H1 (cell line): ENCODE measurements at regions not wholly inside any gene's neighbourhood (a gene's known extent, or its start where the extent isn't known, plus 50 kb on each side); places are given as distances from the start of the nearest gene placed in this dataset.

Source experiments
- CTCF ChIA-PET: fragments of 300-600 bp; sonication (Branson Sonifier 250); formaldehyde crosslinking; loops from one replicate; lab custom pipeline; 2021; ENCODE audit not compliant: partially characterized antibody; lab: Charles Lee
- POLR2A ChIA-PET: fragments of 300-600 bp; sonication (Branson Sonifier 250); formaldehyde crosslinking; loops from one replicate; lab custom pipeline; 2021; ENCODE audit warnings: inconsistent platforms; ENCODE audit not compliant: partially characterized antibody; lab: Charles Lee
- DNase-seq, 2 experiments: peaks; one replicate each; pipeline versions ENCODE4 v3.0.0 to v3.0.0-alpha.2; 2010 to 2022; ENCODE audit warnings: low spot score in 2 of 2, low read depth in 1 of 2, mixed read lengths in 1 of 2
- FAIRE-seq: peaks from 2 replicates; lab custom pipeline; 2011; peaks lifted over from hg19 to GRCh38; lab: Jason Lieb, UNC
- H2AFZ ChIP-seq: 2 replicates; pipeline ENCODE4 v1.8.1; 2012; ENCODE audit warnings: low read length, inconsistent platforms
- H2AK5ac ChIP-seq: 2 replicates; pipeline ENCODE4 v1.6.1; 2013; ENCODE audit warnings: low read depth, low read length
- H2BK120ac ChIP-seq: replicated peaks from 2 replicates; pipeline ENCODE3; 2013; ENCODE audit warnings: low read depth, low read length, inconsistent platforms
- H2BK12ac ChIP-seq: 2 replicates; pipeline ENCODE4 v1.6.1; 2013; ENCODE audit warnings: low read depth, low read length
- H2BK15ac ChIP-seq: 2 replicates; pipeline ENCODE4 v1.6.1; 2013; ENCODE audit warnings: low read length
- H2BK20ac ChIP-seq: 2 replicates; pipeline ENCODE4 v1.6.1; 2013; ENCODE audit warnings: low read length
- H2BK5ac ChIP-seq: 2 replicates; pipeline ENCODE4 v1.6.1; 2013; ENCODE audit warnings: low read depth, low read length
- H3K14ac ChIP-seq: 2 replicates; pipeline ENCODE4 v1.6.1; 2013; ENCODE audit warnings: inconsistent platforms; ENCODE audit not compliant: insufficient read length
- H3K18ac ChIP-seq: 2 replicates; pipeline ENCODE4 v1.6.1; 2013; ENCODE audit warnings: low read length; ENCODE audit errors: extremely low read depth
- H3K23ac ChIP-seq: 2 replicates; pipeline ENCODE4 v1.6.1; 2013; ENCODE audit warnings: inconsistent platforms; ENCODE audit not compliant: insufficient read length
- H3K23me2 ChIP-seq: 2 replicates; pipeline ENCODE4 v1.6.1; 2013; ENCODE audit warnings: low read depth, low read length
- H3K27ac ChIP-seq: 2 replicates; pipeline ENCODE4 v1.6.1; 2011; ENCODE audit warnings: low read depth, low read length, inconsistent platforms
- H3K27me3 ChIP-seq, 4 experiments: replicated peaks in 1 of 4; 1 replicate in 1 of 4; 2 replicates in 3 of 4; pipeline versions ENCODE4 v1.6.1 to v1.8.1; 2011 to 2013; ENCODE audit warnings: low read length in 3 of 4, mild to moderate bottlenecking in 3 of 4, inconsistent platforms in 2 of 4, mixed read lengths in 2 of 4, moderate library complexity in 1 of 4; ENCODE audit not compliant: control insufficient read depth in 3 of 4, insufficient read depth in 3 of 4; ENCODE audit errors: extremely low read depth in 1 of 4
- H3K36me3 ChIP-seq, 4 experiments: 2 replicates each; pipeline versions ENCODE4 v1.6.1 to v1.8.1; 2011 to 2013; ENCODE audit warnings: mild to moderate bottlenecking in 4 of 4, low read length in 3 of 4, moderate library complexity in 2 of 4, control low read depth in 1 of 4, inconsistent platforms in 1 of 4; ENCODE audit not compliant: insufficient read depth in 4 of 4, control insufficient read depth in 2 of 4
- H3K4ac ChIP-seq: replicated peaks from 2 replicates; pipeline ENCODE3; 2013; ENCODE audit warnings: low read length, low read depth, mixed read lengths, inconsistent platforms; ENCODE audit not compliant: insufficient read length
- H3K4me1 ChIP-seq, 4 experiments: replicated peaks in 1 of 4; 1 replicate in 1 of 4; 2 replicates in 3 of 4; pipeline versions ENCODE4 v1.6.1 to v1.8.1; 2011 to 2013; ENCODE audit warnings: low read length in 3 of 4, inconsistent platforms in 2 of 4, mixed read lengths in 1 of 4; ENCODE audit not compliant: insufficient read depth in 4 of 4, control insufficient read depth in 3 of 4
- H3K4me2 ChIP-seq, 2 experiments: 2 replicates each; pipeline versions ENCODE4 v1.6.1 to v1.8.1; 2011 to 2013; ENCODE audit warnings: low read depth in 2 of 2, low read length in 2 of 2, control low read depth in 1 of 2, inconsistent platforms in 1 of 2, mild to moderate bottlenecking in 1 of 2; ENCODE audit not compliant: insufficient read depth in 1 of 2
- H3K4me3 ChIP-seq, 4 experiments: fragments of 200-600, 300-600 bp in 1 of 4; sonication (generic), shearing (Covaris generic), sonication (Bioruptor Twin) in 1 of 4; 2 replicates each; pipeline versions ENCODE4 v1.5.1 to v1.8.1; 2011 to 2016; ENCODE audit warnings: low read length in 4 of 4, low read depth in 3 of 4, control low read depth in 2 of 4, inconsistent platforms in 2 of 4, mild to moderate bottlenecking in 2 of 4, mixed read lengths in 1 of 4, moderate library complexity in 1 of 4; ENCODE audit not compliant: insufficient read depth in 2 of 4; ENCODE audit errors: extremely low read depth in 1 of 4
- H3K56ac ChIP-seq: replicated peaks from 2 replicates; pipeline ENCODE3; 2013; ENCODE audit warnings: low read depth, mild to moderate bottlenecking, mixed read lengths, low read length, inconsistent platforms; ENCODE audit not compliant: insufficient read length
- H3K79me1 ChIP-seq: 2 replicates; pipeline ENCODE4 v1.6.1; 2013; ENCODE audit warnings: low read depth, low read length, control low read depth
- H3K79me2 ChIP-seq, 2 experiments: 2 replicates each; pipeline versions ENCODE4 v1.6.1 to v1.8.1; 2012 to 2013; ENCODE audit warnings: low read length in 2 of 2, mild to moderate bottlenecking in 2 of 2, inconsistent platforms in 1 of 2; ENCODE audit not compliant: insufficient read depth in 2 of 2, control insufficient read depth in 1 of 2
- H3K9ac ChIP-seq, 4 experiments: replicated peaks in 1 of 4; 1 replicate in 1 of 4; 2 replicates in 3 of 4; pipeline versions ENCODE4 v1.6.1 to v1.8.1; 2011 to 2013; ENCODE audit warnings: low read depth in 3 of 4, low read length in 3 of 4, control low read depth in 2 of 4, mild to moderate bottlenecking in 2 of 4, moderate library complexity in 2 of 4, inconsistent platforms in 1 of 4; ENCODE audit errors: extremely low read depth in 1 of 4
- H3K9me3 ChIP-seq, 2 experiments: 2 replicates each; pipeline versions ENCODE4 v1.6.1 to v1.8.1; 2012 to 2013; ENCODE audit warnings: mild to moderate bottlenecking in 2 of 2, moderate library complexity in 2 of 2, control low read depth in 1 of 2, inconsistent platforms in 1 of 2, low read depth in 1 of 2, low read length in 1 of 2, mixed read lengths in 1 of 2; ENCODE audit not compliant: insufficient read depth in 2 of 2
- H4K20me1 ChIP-seq, 2 experiments: replicated peaks in 1 of 2; 2 replicates each; pipeline versions ENCODE3 to v1.8.1; 2011 to 2013; ENCODE audit warnings: inconsistent platforms in 2 of 2, low read length in 2 of 2, mild to moderate bottlenecking in 1 of 2; ENCODE audit not compliant: insufficient read depth in 2 of 2, control insufficient read depth in 1 of 2
- H4K5ac ChIP-seq: 2 replicates; pipeline ENCODE4 v1.6.1; 2013; ENCODE audit warnings: low read length, low read depth, mixed read lengths, inconsistent platforms; ENCODE audit not compliant: insufficient read length
- H4K8ac ChIP-seq: 2 replicates; pipeline ENCODE4 v1.8.0; 2013; ENCODE audit warnings: mild to moderate bottlenecking, moderate library complexity, low read length, inconsistent platforms; ENCODE audit not compliant: insufficient read depth; ENCODE audit errors: extremely low read depth
- H4K91ac ChIP-seq: replicated peaks from 2 replicates; pipeline ENCODE3; 2013; ENCODE audit warnings: low read length, mixed read lengths, inconsistent platforms; ENCODE audit not compliant: insufficient read length
- BACH1 ChIP-seq: IDR thresholded peaks from 2 replicates; pipeline ENCODE4 v1.6.1; 2012; ENCODE audit warnings: low read length, improper control_type of control experiment
- CTBP2 ChIP-seq: IDR thresholded peaks from 2 replicates; pipeline ENCODE4 v1.7.0; 2011; ENCODE audit warnings: borderline replicate concordance, mild to moderate bottlenecking, moderate library complexity, mixed read lengths, low read length; ENCODE audit not compliant: insufficient read depth, insufficient read length
- EP300 ChIP-seq, 2 experiments: IDR thresholded peaks; 1 replicate in 1 of 2; 2 replicates in 1 of 2; pipeline ENCODE4 v1.6.1; 2011 to 2012; ENCODE audit warnings: low read depth in 2 of 2, low read length in 2 of 2, mild to moderate bottlenecking in 2 of 2, borderline replicate concordance in 1 of 2, inconsistent platforms in 1 of 2, moderate library complexity in 1 of 2
- EZH2 ChIP-seq: fragments of 200-600 bp; sonication (generic); IDR thresholded peaks from 2 replicates; pipeline ENCODE4 v1.7.1; 2012; ENCODE audit warnings: low read depth, mild to moderate bottlenecking, moderate library complexity, low read length, inconsistent platforms; ENCODE audit not compliant: severe bottlenecking
- KDM5A ChIP-seq: fragments of 200-600 bp; IDR thresholded peaks from 2 replicates; pipeline ENCODE4 v1.7.1; 2012; ENCODE audit warnings: mild to moderate bottlenecking, low read length, inconsistent platforms, mixed read lengths
- MAFK ChIP-seq: IDR thresholded peaks from 2 replicates; pipeline ENCODE4 v1.6.1; 2012; ENCODE audit warnings: low read depth, mild to moderate bottlenecking, improper control_type of control experiment, low read length
- RAD21 ChIP-seq, 2 experiments: IDR thresholded peaks in 1 of 2; conservative IDR thresholded peaks in 1 of 2; 2 replicates each; pipeline ENCODE4 v1.6.1; 2011; ENCODE audit warnings: low read depth in 2 of 2, low read length in 2 of 2, improper control_type of control experiment in 1 of 2, inconsistent platforms in 1 of 2, mild to moderate bottlenecking in 1 of 2, moderate library complexity in 1 of 2
- RXRA ChIP-seq: IDR thresholded peaks from 2 replicates; pipeline ENCODE4 v1.6.1; 2011; ENCODE audit warnings: low read depth, mild to moderate bottlenecking, low read length, moderate library complexity; ENCODE audit not compliant: insufficient read depth
- ZNF274 ChIP-seq: IDR thresholded peaks from 2 replicates; pipeline ENCODE4 v1.7.0; 2012; ENCODE audit warnings: low read length, borderline replicate concordance; ENCODE audit errors: extremely low read depth
- TF ChIP-seq, protein P1 (sequence below), 3 experiments: IDR thresholded peaks; 1 replicate in 2 of 3; 2 replicates in 1 of 3; pipeline versions ENCODE4 v1.5.1 to v1.6.1; 2011; ENCODE audit warnings: low read length in 3 of 3, mild to moderate bottlenecking in 3 of 3, inconsistent platforms in 2 of 3, low read depth in 1 of 3, moderate library complexity in 1 of 3; ENCODE audit not compliant: insufficient read depth in 1 of 3; ENCODE audit errors: control extremely low read depth in 1 of 3
- TF ChIP-seq, protein P2 (sequence below): IDR thresholded peaks from 2 replicates; pipeline ENCODE4 v1.6.1; 2012; ENCODE audit warnings: inconsistent platforms

DNA sequence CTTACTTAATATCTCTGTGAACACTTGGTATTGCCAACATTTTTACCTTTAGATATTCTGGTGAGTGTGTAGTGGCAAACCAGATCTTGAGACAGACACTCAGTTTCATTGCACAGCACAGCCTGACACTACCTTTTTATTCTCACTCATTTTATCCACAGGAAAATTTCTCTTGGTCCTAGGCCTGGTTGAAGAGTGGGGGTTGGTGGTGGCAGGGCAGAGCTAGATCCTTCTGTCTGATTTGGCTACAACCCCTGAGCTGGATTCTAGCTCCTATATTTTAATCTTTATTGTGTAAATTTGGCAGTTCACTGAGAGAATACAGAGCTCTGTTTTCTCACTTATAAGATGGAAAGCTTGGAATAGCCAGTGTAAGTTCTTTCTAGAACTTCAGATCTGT is 396.9 kb downstream of the LRIG3 start:
- H2AK5ac ChIP-seq, result no peak overlapping the region
- peaks cover 8% of the 10 kb centered on the region in 2 experiments; a peak in 2 of 4 replicates for H3K9me3 ChIP-seq
- FAIRE-seq, result no peak
- no peaks in the 10 kb centered on the region for H3K23me2 ChIP-seq
- H3K27ac ChIP-seq, result no peak overlapping the region
- CTCF ChIA-PET, result no interaction called here
- H4K5ac ChIP-seq, result no peak overlapping the region
- H3K14ac ChIP-seq, result no peak overlapping the region
- DNase-seq, result no peak
- no peak overlapping the region for H2BK120ac ChIP-seq
- H4K8ac ChIP-seq, result no peak overlapping the region
- H4K20me1 ChIP-seq, result no peaks in the 10 kb centered on the region
- H3K18ac ChIP-seq, result no peak overlapping the region
- no peak overlapping the region for H3K9ac ChIP-seq
- H3K4me2 ChIP-seq, result no peak overlapping the region
- no peak overlapping the region for H4K91ac ChIP-seq
- no peak overlapping the region for H2AFZ ChIP-seq
- H2BK12ac ChIP-seq, result no peak overlapping the region
- no peak overlapping the region for H2BK15ac ChIP-seq
- no peaks in the 10 kb centered on the region for H3K79me1 ChIP-seq
- no peaks in the 10 kb centered on the region for H3K4me1 ChIP-seq
- no peak overlapping the region for H2BK20ac ChIP-seq
- no peak overlapping the region for H2BK5ac ChIP-seq
- H3K23ac ChIP-seq, result no peak overlapping the region
- POLR2A ChIA-PET, result no interaction called here
- no peak overlapping the region for H3K4ac ChIP-seq
- H3K4me3 ChIP-seq, result no peak overlapping the region
- no peak overlapping the region for H3K56ac ChIP-seq
- H3K79me2 ChIP-seq, result no peaks in the 10 kb centered on the region
- no peaks in the 10 kb centered on the region for H3K36me3 ChIP-seq
- no peaks in the 10 kb centered on the region for H3K27me3 ChIP-seq
- TF ChIP-seq RAD21 (IDR thresholded peaks at IDR 0.05 in 1 of 2, conservative IDR thresholded peaks at IDR 0.05 in 1 of 2; ENCODE audit: low read depth in 2 of 2, low read length in 2 of 2) (no peak), CTBP2 (no peak), RXRA (no peak), ZNF274 (no peak), MAFK (no peak), EZH2 (no peak), BACH1 (no peak), EP300 (IDR thresholded peaks at IDR 0.05; ENCODE audit: borderline replicate concordance in 1 of 2, low read depth in 2 of 2, low read length in 2 of 2) (no peak), KDM5A (no peak)
- TF ChIP-seq, protein P1, sequence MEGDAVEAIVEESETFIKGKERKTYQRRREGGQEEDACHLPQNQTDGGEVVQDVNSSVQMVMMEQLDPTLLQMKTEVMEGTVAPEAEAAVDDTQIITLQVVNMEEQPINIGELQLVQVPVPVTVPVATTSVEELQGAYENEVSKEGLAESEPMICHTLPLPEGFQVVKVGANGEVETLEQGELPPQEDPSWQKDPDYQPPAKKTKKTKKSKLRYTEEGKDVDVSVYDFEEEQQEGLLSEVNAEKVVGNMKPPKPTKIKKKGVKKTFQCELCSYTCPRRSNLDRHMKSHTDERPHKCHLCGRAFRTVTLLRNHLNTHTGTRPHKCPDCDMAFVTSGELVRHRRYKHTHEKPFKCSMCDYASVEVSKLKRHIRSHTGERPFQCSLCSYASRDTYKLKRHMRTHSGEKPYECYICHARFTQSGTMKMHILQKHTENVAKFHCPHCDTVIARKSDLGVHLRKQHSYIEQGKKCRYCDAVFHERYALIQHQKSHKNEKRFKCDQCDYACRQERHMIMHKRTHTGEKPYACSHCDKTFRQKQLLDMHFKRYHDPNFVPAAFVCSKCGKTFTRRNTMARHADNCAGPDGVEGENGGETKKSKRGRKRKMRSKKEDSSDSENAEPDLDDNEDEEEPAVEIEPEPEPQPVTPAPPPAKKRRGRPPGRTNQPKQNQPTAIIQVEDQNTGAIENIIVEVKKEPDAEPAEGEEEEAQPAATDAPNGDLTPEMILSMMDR (IDR thresholded peaks at IDR 0.05; ENCODE audit: control extremely low read depth in 1 of 3, insufficient read depth in 1 of 3, low read depth in 1 of 3, low read length in 3 of 3), result no peak
- TF ChIP-seq, protein P2, sequence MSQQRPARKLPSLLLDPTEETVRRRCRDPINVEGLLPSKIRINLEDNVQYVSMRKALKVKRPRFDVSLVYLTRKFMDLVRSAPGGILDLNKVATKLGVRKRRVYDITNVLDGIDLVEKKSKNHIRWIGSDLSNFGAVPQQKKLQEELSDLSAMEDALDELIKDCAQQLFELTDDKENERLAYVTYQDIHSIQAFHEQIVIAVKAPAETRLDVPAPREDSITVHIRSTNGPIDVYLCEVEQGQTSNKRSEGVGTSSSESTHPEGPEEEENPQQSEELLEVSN, result no peak
